ENCODE measurements at regions not wholly inside any gene's neighbourhood (a gene's known extent, or its start where the extent isn't known, plus 50 kb on each side); places are given as distances from the start of the nearest gene placed in this dataset.

- Histone ChIP-seq H4K20me1 (replicated peaks; ENCODE audit: control insufficient read depth, extremely low read depth, insufficient read depth, low read length) (no peaks in the 10 kb centered on the region), H3K79me2 (ENCODE audit: control insufficient read depth, insufficient read depth, low read length) (no peaks in the 10 kb centered on the region), H3K36me3 (ENCODE audit: control insufficient read depth in 2 of 2, extremely low read depth in 1 of 2, insufficient read depth in 2 of 2, low read length in 2 of 2) (no peaks in the 10 kb centered on the region), H2AFZ (ENCODE audit: low read depth, low read length) (no peak overlapping the region), H3K27me3 (ENCODE audit: control insufficient read depth in 2 of 2, insufficient read depth in 2 of 2, low read length in 2 of 2) (no peaks in the 10 kb centered on the region), H3K9me1 (replicated peaks; ENCODE audit: control insufficient read depth, extremely low read depth, insufficient read depth, low read length) (no peaks in the 10 kb centered on the region), H3K4me2 (ENCODE audit: insufficient read depth, low read length) (no peak overlapping the region), H3K9me3 (replicated peaks; ENCODE audit: control insufficient read depth, insufficient read depth, low read length) (no peaks in the 10 kb centered on the region), H3K4me3 (replicated peaks in 1 of 3; ENCODE audit: insufficient read depth in 1 of 3, low read depth in 1 of 3, low read length in 3 of 3) (no peak overlapping the region), H3K9ac (replicated peaks; ENCODE audit: extremely low read depth, insufficient read depth, low read length) (no peak overlapping the region), H3K27ac (ENCODE audit: insufficient read depth, low read depth, low read length) (no peak overlapping the region), H3K4me1 (ENCODE audit: control insufficient read depth, extremely low read depth, insufficient read depth, low read length) (no peaks in the 10 kb centered on the region)
- ChIA-PET POLR2A (no interaction called here), CTCF (no interaction called here)
- no TSS peak for BruUV-seq (replicated peaks)
- FAIRE-seq (no peak), DNase-seq (ENCODE audit: low read depth, low spot score) (no peak)
- intact Hi-C loops (cut with micrococcal nuclease): no loop called here
- dilution Hi-C loops (cut with MboI; ENCODE audit: extremely low pct_ligation_motif_present, low sequenced_read_pairs): no loop called here
- no peak for TF ChIP-seq JUN (IDR thresholded peaks at IDR 0.05; ENCODE audit: borderline replicate concordance, insufficient read depth, insufficient read length, low read depth)
- TF ChIP-seq CTCF (IDR thresholded peaks at IDR 0.05; ENCODE audit: extremely low read depth in 1 of 2, insufficient read depth in 1 of 2, low read depth in 1 of 2, low read length in 2 of 2): no peak
- TF ChIP-seq POLR2A (IDR thresholded peaks at IDR 0.05; ENCODE audit: low read depth, low read length): no peak
- TF ChIP-seq POLR2AphosphoS5 (IDR thresholded peaks at IDR 0.05; ENCODE audit: insufficient read depth, low read depth, low read length): no peak
- no peak for TF ChIP-seq EZH2 (IDR thresholded peaks at IDR 0.05; ENCODE audit: borderline replicate concordance, low read depth, low read length, severe bottlenecking)
- no peak for TF ChIP-seq FOS (IDR thresholded peaks at IDR 0.05; ENCODE audit: borderline replicate concordance, insufficient read depth, low read length)
- TF ChIP-seq MYC (IDR thresholded peaks at IDR 0.05; ENCODE audit: low read depth, low read length): no peak
- no peak for TF ChIP-seq MAX (IDR thresholded peaks at IDR 0.05; ENCODE audit: insufficient read depth, insufficient read length)
- TF ChIP-seq GATA2 (IDR thresholded peaks at IDR 0.05; ENCODE audit: insufficient read depth, insufficient read length, low read depth, low read length): no peak
Measured at GRCh38 chr3:72625602-72626337, 222.5 kb downstream of the SHQ1 start.

Measured in endothelial cell of umbilical vein (primary cell).